ENCODE measurements at regions not wholly inside any gene's neighbourhood (a gene's known extent, or its start where the extent isn't known, plus 50 kb on each side); places are given as distances from the start of the nearest gene placed in this dataset.
"Not testable (repeated sequence)": the region's sequence is repeated elsewhere in the genome, so short reads cannot be mapped to it uniquely, and the experiment has no call there.

GRCh38 chr5:159588941-159589340 is 258.7 kb upstream of the IL12B start:
- WGBS, 2 donors = 81 to 88% methylated on average over 6 of the region's 6 CpGs
- H3K36me3 ChIP-seq (ENCODE audit: control insufficient read depth in 4 of 4, insufficient read depth in 4 of 4, low read length in 4 of 4) = no peaks in the 10 kb centered on the region
- peak in 1 of 3 donors; percentile 2 for DNase-seq
- H3K9me3 ChIP-seq (ENCODE audit: control insufficient read depth in 4 of 4, insufficient read depth in 3 of 4, low read length in 3 of 4) = peaks cover 0 to 4% (median 0%) of the 10 kb centered on the region in 4 donors
- H3K27ac ChIP-seq (ENCODE audit: low read depth in 1 of 2, low read length in 1 of 2) = no peak overlapping the region
- TF ChIP-seq, protein P1, sequence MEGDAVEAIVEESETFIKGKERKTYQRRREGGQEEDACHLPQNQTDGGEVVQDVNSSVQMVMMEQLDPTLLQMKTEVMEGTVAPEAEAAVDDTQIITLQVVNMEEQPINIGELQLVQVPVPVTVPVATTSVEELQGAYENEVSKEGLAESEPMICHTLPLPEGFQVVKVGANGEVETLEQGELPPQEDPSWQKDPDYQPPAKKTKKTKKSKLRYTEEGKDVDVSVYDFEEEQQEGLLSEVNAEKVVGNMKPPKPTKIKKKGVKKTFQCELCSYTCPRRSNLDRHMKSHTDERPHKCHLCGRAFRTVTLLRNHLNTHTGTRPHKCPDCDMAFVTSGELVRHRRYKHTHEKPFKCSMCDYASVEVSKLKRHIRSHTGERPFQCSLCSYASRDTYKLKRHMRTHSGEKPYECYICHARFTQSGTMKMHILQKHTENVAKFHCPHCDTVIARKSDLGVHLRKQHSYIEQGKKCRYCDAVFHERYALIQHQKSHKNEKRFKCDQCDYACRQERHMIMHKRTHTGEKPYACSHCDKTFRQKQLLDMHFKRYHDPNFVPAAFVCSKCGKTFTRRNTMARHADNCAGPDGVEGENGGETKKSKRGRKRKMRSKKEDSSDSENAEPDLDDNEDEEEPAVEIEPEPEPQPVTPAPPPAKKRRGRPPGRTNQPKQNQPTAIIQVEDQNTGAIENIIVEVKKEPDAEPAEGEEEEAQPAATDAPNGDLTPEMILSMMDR (IDR thresholded peaks at IDR 0.05; ENCODE audit: control extremely low read depth, extremely low read depth) = no peak
- no peak for ATAC-seq (ENCODE audit: insufficient read depth, low FRiP score)
- no peak overlapping the region for H3K4me3 ChIP-seq
- H3K9ac ChIP-seq (ENCODE audit: insufficient read depth in 1 of 2, low read length in 2 of 2) = no peak overlapping the region
- no peaks in the 10 kb centered on the region for H3K27me3 ChIP-seq (ENCODE audit: control insufficient read depth in 3 of 3, insufficient read depth in 3 of 3, low read length in 2 of 3)
- H3K4me1 ChIP-seq (ENCODE audit: control insufficient read depth in 5 of 5, insufficient read depth in 5 of 5, low read length in 5 of 5) = no peaks in the 10 kb centered on the region

DNA sequence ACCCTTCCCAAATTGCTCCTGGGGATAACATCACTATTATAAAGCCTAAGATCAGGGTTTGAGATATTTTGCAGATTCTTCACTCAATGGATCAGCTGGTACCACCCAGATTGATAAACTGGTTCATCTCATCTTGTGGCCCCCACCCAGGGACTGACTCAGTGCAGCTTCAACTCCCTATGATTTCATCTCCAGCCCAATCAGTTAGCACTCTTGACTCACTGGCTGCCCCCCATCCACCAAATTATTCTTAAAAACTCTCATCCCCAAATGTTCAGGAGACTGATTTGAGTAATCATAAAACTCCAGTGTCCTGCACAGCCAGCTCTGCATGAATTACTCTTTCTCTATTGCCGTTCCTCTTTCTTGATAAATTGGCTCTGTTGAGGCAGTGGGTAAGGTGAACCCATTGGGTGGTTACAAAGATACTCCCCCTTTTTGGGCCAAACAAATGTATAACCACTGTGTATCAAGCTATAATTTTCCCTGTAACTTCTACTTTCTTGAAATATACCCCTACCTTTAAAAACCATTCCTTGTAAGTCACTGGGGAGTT is 263.3 kb upstream of the IL12B start:
- WGBS, 2 donors = 58 to 64% methylated on average over 1 of the region's 1 CpG
- H3K4me1 ChIP-seq (ENCODE audit: control insufficient read depth in 5 of 5, insufficient read depth in 5 of 5, low read length in 5 of 5) = no peaks in the 10 kb centered on the region
- H3K9ac ChIP-seq (ENCODE audit: insufficient read depth in 1 of 2, low read length in 2 of 2) = no peak overlapping the region
- DNase-seq = no peak
- H3K4me3 ChIP-seq = no peak overlapping the region
- peaks cover 0 to 6% (median 0%) of the 10 kb centered on the region in 4 donors for H3K9me3 ChIP-seq (ENCODE audit: control insufficient read depth in 4 of 4, insufficient read depth in 3 of 4, low read length in 3 of 4)
- H3K27ac ChIP-seq (ENCODE audit: low read depth in 1 of 2, low read length in 1 of 2) = no peak overlapping the region
- H3K36me3 ChIP-seq (ENCODE audit: control insufficient read depth in 4 of 4, insufficient read depth in 4 of 4, low read length in 4 of 4) = no peaks in the 10 kb centered on the region
- ATAC-seq (ENCODE audit: insufficient read depth, low FRiP score) = no peak
- TF ChIP-seq, protein P1 (IDR thresholded peaks at IDR 0.05; ENCODE audit: control extremely low read depth, extremely low read depth) = no peak
- H3K27me3 ChIP-seq (ENCODE audit: control insufficient read depth in 3 of 3, insufficient read depth in 3 of 3, low read length in 2 of 3) = no peaks in the 10 kb centered on the region

GRCh38 chr5:159595561-159595960 is 265.3 kb upstream of the IL12B start:
- ATAC-seq (ENCODE audit: insufficient read depth, low FRiP score); H3K36me3 ChIP-seq (ENCODE audit: control insufficient read depth in 4 of 4, insufficient read depth in 4 of 4, low read length in 4 of 4); H3K9ac ChIP-seq (ENCODE audit: insufficient read depth in 1 of 2, low read length in 2 of 2); H3K27ac ChIP-seq (ENCODE audit: low read depth in 1 of 2, low read length in 1 of 2); DNase-seq; H3K4me3 ChIP-seq; H3K27me3 ChIP-seq (ENCODE audit: control insufficient read depth in 3 of 3, insufficient read depth in 3 of 3, low read length in 2 of 3); H3K4me1 ChIP-seq (ENCODE audit: control insufficient read depth in 5 of 5, insufficient read depth in 5 of 5, low read length in 5 of 5); H3K9me3 ChIP-seq (ENCODE audit: control insufficient read depth in 4 of 4, insufficient read depth in 3 of 4, low read length in 3 of 4): not testable (repeated sequence)
- WGBS, 2 donors = 78 to 87% methylated on average over 3 of the region's 3 CpGs

- Histone ChIP-seq H3K27ac (ENCODE audit: low read depth in 1 of 2, low read length in 1 of 2) (no peak overlapping the region), H3K9me3 (ENCODE audit: control insufficient read depth in 4 of 4, insufficient read depth in 3 of 4, low read length in 3 of 4) (peaks cover 0 to 4% (median 2%) of the 10 kb centered on the region in 4 donors), H3K4me1 (ENCODE audit: control insufficient read depth in 5 of 5, insufficient read depth in 5 of 5, low read length in 5 of 5) (peaks cover 0 to 11% (median 7%) of the 10 kb centered on the region in 5 donors), H3K4me3 (no peak overlapping the region), H3K27me3 (ENCODE audit: control insufficient read depth in 3 of 3, insufficient read depth in 3 of 3, low read length in 2 of 3) (no peaks in the 10 kb centered on the region), H3K36me3 (ENCODE audit: control insufficient read depth in 4 of 4, insufficient read depth in 4 of 4, low read length in 4 of 4) (no peaks in the 10 kb centered on the region), H3K9ac (ENCODE audit: insufficient read depth in 1 of 2, low read length in 2 of 2) (no peak overlapping the region)
- ATAC-seq (ENCODE audit: insufficient read depth, low FRiP score) = no peak
- 42 to 68% methylated on average over 1 of the region's 1 CpG for WGBS, 2 donors
- TF ChIP-seq, protein P1 (IDR thresholded peaks at IDR 0.05; ENCODE audit: control extremely low read depth, extremely low read depth) = no peak
- no peak for DNase-seq
Measured at GRCh38 chr5:159601216-159601615, 270.9 kb upstream of the IL12B start.
